ENCODE measurements at regions not wholly inside any gene's neighbourhood (a gene's known extent, or its start where the extent isn't known, plus 50 kb on each side); places are given as distances from the start of the nearest gene placed in this dataset.

DNA sequence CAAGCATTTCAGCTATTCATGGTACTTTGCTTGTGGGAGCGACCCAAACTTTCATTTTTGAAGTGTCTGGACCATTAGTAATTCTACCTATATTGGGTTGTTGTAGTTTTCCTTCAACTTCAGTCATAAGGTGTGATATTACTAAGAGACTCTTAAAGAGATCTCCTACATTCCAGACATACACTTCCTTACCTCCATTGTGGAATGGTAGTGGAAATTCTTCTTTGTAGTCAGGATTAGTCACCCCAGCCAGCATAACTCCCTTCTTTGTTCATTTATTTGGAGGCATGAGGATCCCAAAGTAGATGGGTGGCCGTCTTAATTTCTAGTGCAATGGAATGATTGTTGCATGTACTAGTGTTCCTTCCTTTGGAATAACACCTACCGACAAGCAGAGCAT is 991.4 kb downstream of the ARAP2 start:
- DNase-seq (ENCODE audit: extremely low spot score): no peak
- TF ChIP-seq, protein P1, sequence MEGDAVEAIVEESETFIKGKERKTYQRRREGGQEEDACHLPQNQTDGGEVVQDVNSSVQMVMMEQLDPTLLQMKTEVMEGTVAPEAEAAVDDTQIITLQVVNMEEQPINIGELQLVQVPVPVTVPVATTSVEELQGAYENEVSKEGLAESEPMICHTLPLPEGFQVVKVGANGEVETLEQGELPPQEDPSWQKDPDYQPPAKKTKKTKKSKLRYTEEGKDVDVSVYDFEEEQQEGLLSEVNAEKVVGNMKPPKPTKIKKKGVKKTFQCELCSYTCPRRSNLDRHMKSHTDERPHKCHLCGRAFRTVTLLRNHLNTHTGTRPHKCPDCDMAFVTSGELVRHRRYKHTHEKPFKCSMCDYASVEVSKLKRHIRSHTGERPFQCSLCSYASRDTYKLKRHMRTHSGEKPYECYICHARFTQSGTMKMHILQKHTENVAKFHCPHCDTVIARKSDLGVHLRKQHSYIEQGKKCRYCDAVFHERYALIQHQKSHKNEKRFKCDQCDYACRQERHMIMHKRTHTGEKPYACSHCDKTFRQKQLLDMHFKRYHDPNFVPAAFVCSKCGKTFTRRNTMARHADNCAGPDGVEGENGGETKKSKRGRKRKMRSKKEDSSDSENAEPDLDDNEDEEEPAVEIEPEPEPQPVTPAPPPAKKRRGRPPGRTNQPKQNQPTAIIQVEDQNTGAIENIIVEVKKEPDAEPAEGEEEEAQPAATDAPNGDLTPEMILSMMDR (IDR thresholded peaks at IDR 0.05; ENCODE audit: control extremely low read depth, extremely low read depth, low read depth, missing control alignments): no peak
- ChIA-PET CTCF (no interaction called here), POLR2A (no interaction called here)

DNA sequence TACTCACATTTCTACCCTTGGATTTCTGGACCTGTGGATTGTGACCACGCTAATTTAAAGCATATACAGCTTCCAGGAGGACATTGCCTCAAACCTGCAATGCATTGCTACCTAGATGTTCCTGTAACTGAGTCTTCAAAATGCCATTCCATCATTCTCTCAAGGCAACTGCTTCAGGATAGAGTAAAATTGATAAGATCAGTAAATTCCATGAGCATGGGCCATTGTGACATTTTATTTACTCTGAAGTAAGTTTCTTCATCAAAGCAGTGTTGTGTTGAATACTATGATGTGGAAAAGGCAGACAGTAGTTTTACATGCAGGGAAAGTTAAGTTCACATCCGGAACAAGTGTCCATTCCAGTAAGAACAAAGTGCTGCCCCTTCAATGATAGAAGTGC is 991.0 kb downstream of the ARAP2 start:
- DNase-seq (ENCODE audit: extremely low spot score): no peak
- POLR2A ChIA-PET: no interaction called here
- TF ChIP-seq, protein P1 (IDR thresholded peaks at IDR 0.05; ENCODE audit: control extremely low read depth, extremely low read depth, low read depth, missing control alignments): no peak
- CTCF ChIA-PET: no interaction called here

DNA sequence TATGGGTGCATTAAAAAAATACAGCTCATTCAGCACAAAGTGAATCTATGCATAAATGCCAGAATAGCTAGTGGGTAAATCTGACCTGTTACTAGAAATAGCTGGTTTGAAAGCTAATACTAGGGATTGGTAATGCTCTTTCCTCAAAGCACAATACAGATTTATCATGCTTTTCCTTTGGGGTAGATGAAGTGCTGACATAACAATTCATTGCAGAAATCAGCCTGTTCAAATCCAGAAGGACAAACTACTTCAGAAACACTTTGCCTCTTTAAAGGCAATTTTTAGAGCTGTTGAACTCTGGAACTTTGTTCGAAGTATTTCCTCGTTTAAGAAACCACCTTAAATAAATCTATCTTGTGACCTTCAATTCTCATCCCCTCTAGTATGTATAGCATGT is 957.9 kb downstream of the ARAP2 start:
- ChIA-PET CTCF (interaction anchor here (0.8 kb wide), 1 partner anchor 60 kb away, joined by 3 read pairs; no protein-coding TSS in a partner anchor), POLR2A (no interaction called here)
- TF ChIP-seq, protein P1 (IDR thresholded peaks at IDR 0.05; ENCODE audit: control extremely low read depth, extremely low read depth, low read depth, missing control alignments): no peak
- no peak for DNase-seq (ENCODE audit: extremely low spot score)

DNA sequence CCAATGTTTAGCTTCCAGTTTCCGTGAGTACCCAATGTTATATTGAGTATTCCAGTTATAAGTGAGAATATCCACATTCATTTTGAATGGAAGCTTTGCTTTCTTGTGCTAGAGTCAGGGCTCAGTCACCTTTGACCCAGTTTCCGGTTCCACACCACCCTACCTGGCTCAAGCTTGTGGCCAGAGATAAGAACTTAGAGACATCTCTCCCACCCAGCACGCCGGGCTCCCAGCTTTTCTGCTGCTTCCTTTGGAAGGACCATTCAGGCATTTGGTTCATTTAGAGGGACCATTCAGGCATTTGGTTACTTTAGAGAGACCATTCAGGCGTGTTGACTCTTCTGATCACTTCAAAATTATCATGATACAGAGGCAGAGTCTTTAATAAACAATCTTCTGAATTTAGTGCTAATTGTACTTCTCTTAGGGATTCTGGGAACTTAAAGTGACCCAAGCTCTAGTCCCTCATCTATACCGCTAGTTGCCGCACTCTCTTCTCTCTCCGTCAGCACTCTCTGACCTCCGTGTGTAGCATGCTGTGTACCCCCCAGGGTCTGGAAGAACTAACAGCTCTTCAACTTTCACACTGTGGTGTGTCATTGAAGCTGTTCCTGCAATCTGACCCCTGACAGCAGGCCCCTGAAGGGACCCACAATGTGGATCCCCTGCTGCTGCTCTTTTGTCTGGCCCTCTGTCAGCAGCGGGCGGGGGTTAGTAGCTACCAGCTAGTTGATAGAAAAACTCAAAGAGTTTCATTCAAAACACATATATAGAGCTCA is 943.1 kb downstream of the ARAP2 start:
- ChIA-PET CTCF (interaction anchor here (0.8 to 1.5 kb wide), 3 partner anchors 9 to 53 kb away, joined by 3 to 5 read pairs (median 4); no protein-coding TSS in a partner anchor), POLR2A (no interaction called here)
- DNase-seq (ENCODE audit: extremely low spot score): no peak
- TF ChIP-seq, protein P1 (IDR thresholded peaks at IDR 0.05; ENCODE audit: control extremely low read depth, extremely low read depth, low read depth, missing control alignments): no peak

DNA sequence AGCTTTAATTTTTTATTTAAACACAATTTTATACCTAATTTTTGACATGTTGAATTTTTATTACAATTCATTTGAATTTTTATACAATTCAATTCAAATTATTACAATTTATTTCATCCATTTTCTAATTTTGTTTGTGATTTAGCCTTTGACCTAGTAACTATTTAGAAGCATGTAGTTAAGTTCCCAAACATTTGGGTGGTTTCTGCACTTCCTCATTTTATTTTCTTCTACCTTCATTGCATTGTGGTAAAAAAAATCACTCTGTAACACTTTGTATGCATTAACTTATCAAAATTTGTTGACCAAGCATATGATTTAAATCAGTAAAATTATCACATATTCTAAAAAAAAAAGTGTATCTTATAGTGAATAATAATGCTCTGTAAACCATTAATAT is 928.9 kb downstream of the ARAP2 start:
- TF ChIP-seq, protein P1 (IDR thresholded peaks at IDR 0.05; ENCODE audit: control extremely low read depth, extremely low read depth, low read depth, missing control alignments): no peak
- ChIA-PET CTCF (no interaction called here), POLR2A (no interaction called here)
- DNase-seq (ENCODE audit: extremely low spot score): no peak

DNA sequence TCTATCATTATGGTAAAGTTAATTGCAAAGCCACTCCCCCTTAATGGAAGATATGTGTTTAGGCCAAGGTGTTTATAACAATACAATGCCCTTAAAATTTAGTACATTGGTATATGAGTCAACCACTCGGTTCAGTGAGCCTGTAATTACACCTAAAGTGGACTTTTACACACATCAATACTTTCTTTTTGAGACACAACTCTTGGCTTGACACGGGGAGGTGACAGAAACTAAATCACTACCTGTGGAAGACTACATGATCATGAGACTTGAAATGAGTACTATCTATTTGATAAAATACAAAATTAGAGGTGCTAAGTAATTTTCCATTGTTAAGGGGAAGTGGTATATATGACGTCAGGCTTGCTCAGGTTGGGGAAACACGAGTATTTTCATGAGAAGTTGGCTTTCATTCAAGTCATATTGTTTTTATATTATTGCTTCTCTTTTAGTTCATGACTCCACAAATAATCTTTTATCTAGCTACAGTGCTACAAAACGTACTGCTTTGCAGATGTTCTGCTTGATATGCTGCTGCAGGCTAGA is 918.3 kb downstream of the ARAP2 start:
- POLR2A ChIA-PET: no interaction called here
- TF ChIP-seq, protein P1 (IDR thresholded peaks at IDR 0.05; ENCODE audit: control extremely low read depth, extremely low read depth, low read depth, missing control alignments): no peak
- DNase-seq (ENCODE audit: extremely low spot score): no peak
- CTCF ChIA-PET: interaction anchor here (1.4 to 2.3 kb wide), 2 partner anchors 10 to 14 kb away, joined by 3 to 5 read pairs; no protein-coding TSS in a partner anchor
